ENCODE measurements at regions not wholly inside any gene's neighbourhood (a gene's known extent, or its start where the extent isn't known, plus 50 kb on each side); places are given as distances from the start of the nearest gene placed in this dataset.
"Not testable (repeated sequence)": the region's sequence is repeated elsewhere in the genome, so short reads cannot be mapped to it uniquely, and the experiment has no call there.

GRCh38 chr17:31798205-31798724, 60.8 kb downstream of the COPRS start:
- DNase-seq (ENCODE audit: low spot score), result peak; percentile 65

GRCh38 chr17:31795941-31796340, 63.1 kb downstream of the COPRS start:
- DNase-seq (ENCODE audit: low spot score), result not testable (repeated sequence)

- DNase-seq (ENCODE audit: low spot score), result no peak
Observed at GRCh38 chr17:31794111-31794510, 64.9 kb downstream of the COPRS start.

GRCh38 chr17:31793634-31794033, 65.4 kb downstream of the COPRS start:
- not testable (repeated sequence) for DNase-seq (ENCODE audit: low spot score)

GRCh38 chr17:31792007-31792585, 66.9 kb downstream of the COPRS start:
- no peak for DNase-seq (ENCODE audit: low spot score)

- DNase-seq (ENCODE audit: low spot score), result no peak
Observed at GRCh38 chr17:31789707-31790505, 69.1 kb downstream of the COPRS start.

GRCh38 chr17:31788956-31789355, 70.1 kb downstream of the COPRS start:
- no peak for DNase-seq (ENCODE audit: low spot score)

- no peak for DNase-seq (ENCODE audit: low spot score)
Observed at GRCh38 chr17:31788571-31788946, 70.5 kb downstream of the COPRS start.

GRCh38 chr17:31787857-31788570, 71.0 kb downstream of the COPRS start:
- DNase-seq (ENCODE audit: low spot score), result no peak

- no peak for DNase-seq (ENCODE audit: low spot score)
Observed at GRCh38 chr17:31786796-31787481, 72.1 kb downstream of the COPRS start.

GRCh38 chr17:31780483-31780882, 78.6 kb downstream of the COPRS start:
- DNase-seq (ENCODE audit: low spot score), result no peak

GRCh38 chr17:31778523-31778922, 80.5 kb downstream of the COPRS start:
- DNase-seq (ENCODE audit: low spot score), result no peak

- not testable (repeated sequence) for DNase-seq (ENCODE audit: low spot score)
Observed at GRCh38 chr17:31771328-31771727, 87.7 kb downstream of the COPRS start.

- DNase-seq (ENCODE audit: low spot score), result not testable (repeated sequence)
Observed at GRCh38 chr17:31770501-31770900, 88.5 kb downstream of the COPRS start.

GRCh38 chr17:31761836-31762510, 97.1 kb downstream of the COPRS start:
- DNase-seq (ENCODE audit: low spot score), result not testable (repeated sequence)

- DNase-seq (ENCODE audit: low spot score), result no peak
Observed at GRCh38 chr17:31758646-31759045, 100.4 kb downstream of the COPRS start.

GRCh38 chr17:31757097-31757496, 101.9 kb downstream of the COPRS start:
- DNase-seq (ENCODE audit: low spot score), result no peak

GRCh38 chr17:31754239-31754945, 104.7 kb downstream of the COPRS start:
- DNase-seq (ENCODE audit: low spot score), result peak; percentile 2

GRCh38 chr17:31753011-31753410, 106.0 kb downstream of the COPRS start:
- no peak for DNase-seq (ENCODE audit: low spot score)

GRCh38 chr17:31752584-31752983, 106.5 kb downstream of the COPRS start:
- peak; percentile 65 for DNase-seq (ENCODE audit: low spot score)

Measured in mesenteric fat pad (tissue), 1 donor.